ENCODE measurements at regions not wholly inside any gene's neighbourhood (a gene's known extent, or its start where the extent isn't known, plus 50 kb on each side); places are given as distances from the start of the nearest gene placed in this dataset.

- no peak for TF ChIP-seq POLR2A (IDR thresholded peaks at IDR 0.05)
- no peak for TF ChIP-seq CTCF (IDR thresholded peaks at IDR 0.05)
These were observed 81.9 kb downstream of the BMP4 start for GRCh38 chr14:53874704-53875103.

Measured in testis (tissue), 2 donors.